GM18517 (cell line): ENCODE measurements at regions not wholly inside any gene's neighbourhood (a gene's known extent, or its start where the extent isn't known, plus 50 kb on each side); places are given as distances from the start of the nearest gene placed in this dataset.
"Not testable (repeated sequence)": the region's sequence is repeated elsewhere in the genome, so short reads cannot be mapped to it uniquely, and the experiment has no call there.

Experiments
- ATAC-seq: cut with Tn5 transposase; IDR thresholded peaks from one replicate; pipeline ENCODE4 v1.9.1; 2021; ENCODE audit warnings: mild to moderate bottlenecking, moderate library complexity; ENCODE audit not compliant: unreplicated experiment

- ATAC-seq = no peak
Measured at GRCh38 chr1:79708646-79709265, 702.2 kb upstream of the ADGRL4 start.

GRCh38 chr1:79705218-79705617 is 698.7 kb upstream of the ADGRL4 start:
- ATAC-seq = no peak

GRCh38 chr1:79704067-79704466 is 697.5 kb upstream of the ADGRL4 start:
- no peak for ATAC-seq

- ATAC-seq = not testable (repeated sequence)
Measured at GRCh38 chr1:79702336-79702999, 695.9 kb upstream of the ADGRL4 start.

GRCh38 chr1:79695138-79695537 is 688.6 kb upstream of the ADGRL4 start:
- ATAC-seq = peak; percentile 97

GRCh38 chr1:79694241-79694640 is 687.7 kb upstream of the ADGRL4 start:
- peak; percentile 60 for ATAC-seq

- no peak for ATAC-seq
Measured at GRCh38 chr1:79693441-79694114, 687.0 kb upstream of the ADGRL4 start.

- no peak for ATAC-seq
Measured at GRCh38 chr1:79692519-79692918, 686.0 kb upstream of the ADGRL4 start.

- no peak for ATAC-seq
Measured at GRCh38 chr1:79688932-79689331, 682.4 kb upstream of the ADGRL4 start.

- ATAC-seq = no peak
Measured at GRCh38 chr1:79683420-79683819, 676.9 kb upstream of the ADGRL4 start.

- no peak for ATAC-seq
Measured at GRCh38 chr1:79682478-79682877, 675.9 kb upstream of the ADGRL4 start.

- ATAC-seq = no peak
Measured at GRCh38 chr1:79681382-79681781, 674.9 kb upstream of the ADGRL4 start.

GRCh38 chr1:79679916-79680315 is 673.4 kb upstream of the ADGRL4 start:
- no peak for ATAC-seq

- ATAC-seq = peak; percentile 83
Measured at GRCh38 chr1:79667848-79668696, 661.5 kb upstream of the ADGRL4 start.

- ATAC-seq = no peak
Measured at GRCh38 chr1:79667166-79667565, 660.6 kb upstream of the ADGRL4 start.

GRCh38 chr1:79663916-79664315 is 657.4 kb upstream of the ADGRL4 start:
- ATAC-seq = no peak

GRCh38 chr1:79662596-79662995 is 656.1 kb upstream of the ADGRL4 start:
- ATAC-seq = no peak

- ATAC-seq = no peak
Measured at GRCh38 chr1:79660129-79660528, 653.6 kb upstream of the ADGRL4 start.

GRCh38 chr1:79657951-79658658 is 651.6 kb upstream of the ADGRL4 start:
- ATAC-seq = no peak

GRCh38 chr1:79655876-79656275 is 649.3 kb upstream of the ADGRL4 start:
- ATAC-seq = no peak

- no peak for ATAC-seq
Measured at GRCh38 chr1:79652426-79652825, 645.9 kb upstream of the ADGRL4 start.
